ENCODE measurements at regions not wholly inside any gene's neighbourhood (a gene's known extent, or its start where the extent isn't known, plus 50 kb on each side); places are given as distances from the start of the nearest gene placed in this dataset.
"Not testable (repeated sequence)": the region's sequence is repeated elsewhere in the genome, so short reads cannot be mapped to it uniquely, and the experiment has no call there.

GRCh38 chr22:23454345-23454744 is 125.7 kb downstream of the IGLL1 start:
- not testable (repeated sequence) for TF ChIP-seq POLR2AphosphoS5, CTCF, POLR2A (IDR thresholded peaks at IDR 0.05)

All from stomach (tissue), 4 donors.